ENCODE measurements at regions not wholly inside any gene's neighbourhood (a gene's known extent, or its start where the extent isn't known, plus 50 kb on each side); places are given as distances from the start of the nearest gene placed in this dataset.

DNA sequence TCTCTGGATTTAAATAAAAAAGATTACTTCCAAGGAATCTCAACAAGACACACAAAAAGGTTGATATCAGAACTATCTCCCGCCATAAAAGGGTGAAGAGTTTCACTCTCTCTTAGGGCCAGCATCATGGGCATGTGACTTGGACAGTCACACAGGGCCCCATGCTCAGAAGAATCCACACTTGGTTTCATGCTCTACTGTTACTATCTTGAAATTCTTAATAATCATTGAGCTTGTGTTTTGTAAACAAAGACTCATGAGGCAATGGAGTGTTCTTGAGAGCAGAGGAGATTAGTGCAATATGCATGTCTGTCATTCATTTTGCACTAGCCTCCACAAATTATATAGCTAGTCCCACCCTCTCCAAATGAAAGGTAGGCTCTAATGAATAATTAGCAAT, 58.4 kb downstream of the HMHB1 start:
- intact Hi-C loops (cut with micrococcal nuclease; ENCODE audit: unreplicated experiment) = loop anchor here (5.0 to 10.0 kb wide), 2 partner anchors 97 to 274 kb away; no protein-coding TSS in a partner anchor
- POLR2A ChIA-PET (ENCODE audit: unreplicated experiment) = no interaction called here
- 0 out of 2 replicates have a peak, but pooled peaks cover 3% of the 10 kb centered on the region for H3K9me3 ChIP-seq (ENCODE audit: insufficient read depth, low read depth)
- H4K20me1 ChIP-seq (ENCODE audit: insufficient read depth) = no peaks in the 10 kb centered on the region
- no peak overlapping the region for H3K4me2 ChIP-seq
- no peak overlapping the region for H3K27ac ChIP-seq
- no peaks in the 10 kb centered on the region for H3K36me3 ChIP-seq (ENCODE audit: low read depth)
- TF ChIP-seq, protein P1, sequence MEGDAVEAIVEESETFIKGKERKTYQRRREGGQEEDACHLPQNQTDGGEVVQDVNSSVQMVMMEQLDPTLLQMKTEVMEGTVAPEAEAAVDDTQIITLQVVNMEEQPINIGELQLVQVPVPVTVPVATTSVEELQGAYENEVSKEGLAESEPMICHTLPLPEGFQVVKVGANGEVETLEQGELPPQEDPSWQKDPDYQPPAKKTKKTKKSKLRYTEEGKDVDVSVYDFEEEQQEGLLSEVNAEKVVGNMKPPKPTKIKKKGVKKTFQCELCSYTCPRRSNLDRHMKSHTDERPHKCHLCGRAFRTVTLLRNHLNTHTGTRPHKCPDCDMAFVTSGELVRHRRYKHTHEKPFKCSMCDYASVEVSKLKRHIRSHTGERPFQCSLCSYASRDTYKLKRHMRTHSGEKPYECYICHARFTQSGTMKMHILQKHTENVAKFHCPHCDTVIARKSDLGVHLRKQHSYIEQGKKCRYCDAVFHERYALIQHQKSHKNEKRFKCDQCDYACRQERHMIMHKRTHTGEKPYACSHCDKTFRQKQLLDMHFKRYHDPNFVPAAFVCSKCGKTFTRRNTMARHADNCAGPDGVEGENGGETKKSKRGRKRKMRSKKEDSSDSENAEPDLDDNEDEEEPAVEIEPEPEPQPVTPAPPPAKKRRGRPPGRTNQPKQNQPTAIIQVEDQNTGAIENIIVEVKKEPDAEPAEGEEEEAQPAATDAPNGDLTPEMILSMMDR (conservative IDR thresholded peaks at IDR 0.05) = no peak
- TF ChIP-seq EZH2 (IDR thresholded peaks at IDR 0.05; ENCODE audit: low read depth) = no peak
- H3K79me2 ChIP-seq (ENCODE audit: low read depth) = no peaks in the 10 kb centered on the region
- no peak overlapping the region for H2AFZ ChIP-seq
- no peak for DNase-seq
- no peak overlapping the region for H3K4me3 ChIP-seq
- peaks cover 14% of the 10 kb centered on the region; the same call in 1 of the 2 replicates for H3K4me1 ChIP-seq (replicated peaks; ENCODE audit: insufficient read depth)
- BruUV-seq (replicated peaks) = no TSS peak
- H3K9me2 ChIP-seq (ENCODE audit: insufficient read depth) = no peaks in the 10 kb centered on the region; the same call in 1 of the 2 replicates
- CTCF ChIA-PET = no interaction called here
- no peaks in the 10 kb centered on the region for H3K27me3 ChIP-seq (ENCODE audit: insufficient read depth, low read depth)
- peaks cover 5% of the 10 kb centered on the region; the same call in 1 of the 2 replicates for H3F3A ChIP-seq (ENCODE audit: insufficient read depth, low read depth)

DNA sequence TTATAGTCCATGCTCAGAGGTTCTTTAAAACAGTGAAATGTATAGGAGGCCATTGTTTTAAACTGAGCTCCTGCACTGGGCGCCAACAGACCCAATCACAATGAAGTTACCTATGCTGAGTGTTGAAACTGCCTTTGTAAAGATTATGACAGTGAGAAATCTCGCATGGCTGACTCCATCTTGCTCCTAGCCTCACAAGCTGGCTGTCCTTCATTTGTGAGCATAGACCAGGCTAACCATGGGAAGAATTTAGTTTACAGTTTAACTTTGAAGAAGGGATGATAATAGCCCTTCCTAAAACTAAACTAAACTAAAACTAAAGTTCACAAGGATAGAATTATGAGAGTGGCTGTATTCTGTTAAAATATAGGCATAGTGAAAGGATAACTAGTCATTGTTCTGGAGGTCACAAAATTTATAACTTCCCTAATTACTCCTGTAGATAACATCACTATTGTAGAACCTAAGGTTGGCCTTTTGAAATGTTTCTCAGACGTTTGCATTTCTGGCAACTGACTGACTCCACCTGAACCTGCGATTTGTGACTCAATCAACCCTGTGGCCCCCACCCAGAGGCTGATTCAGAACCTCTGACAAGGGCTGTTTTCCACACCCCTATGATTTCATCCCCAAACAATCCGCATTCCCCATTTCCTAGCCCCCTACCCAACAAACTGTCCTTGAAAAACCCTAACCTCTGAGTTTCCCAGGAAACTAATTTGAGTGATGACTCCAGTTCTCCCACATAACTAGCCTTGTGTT, 59.1 kb downstream of the HMHB1 start:
- intact Hi-C loops (cut with micrococcal nuclease; ENCODE audit: unreplicated experiment) = loop anchor here (5.0 to 10.0 kb wide), 2 partner anchors 96 to 274 kb away; no protein-coding TSS in a partner anchor

DNA sequence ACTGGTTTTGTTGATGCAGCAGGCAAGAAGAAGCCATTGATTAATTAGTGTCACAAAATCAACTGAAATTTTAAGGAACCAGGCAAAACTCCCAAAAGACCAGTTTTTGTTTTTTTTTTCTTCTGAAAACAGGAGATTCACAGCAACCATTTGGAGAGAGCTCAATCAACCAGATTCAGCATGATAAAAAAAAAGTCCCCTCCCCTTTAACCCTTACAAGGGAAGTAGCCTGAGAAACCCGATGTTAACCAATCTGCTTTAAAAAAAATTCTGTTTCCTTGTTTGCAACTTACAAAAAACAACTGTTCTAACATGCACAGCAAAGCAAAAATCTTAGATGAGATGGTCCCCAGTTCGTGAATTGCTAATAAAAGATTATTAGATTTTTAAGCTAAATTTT, 59.7 kb downstream of the HMHB1 start:
- no peak for TF ChIP-seq EZH2 (IDR thresholded peaks at IDR 0.05; ENCODE audit: low read depth)
- TF ChIP-seq, protein P1 (conservative IDR thresholded peaks at IDR 0.05) = no peak
- Histone ChIP-seq H3K4me3 (no peak overlapping the region), H4K20me1 (ENCODE audit: insufficient read depth) (no peaks in the 10 kb centered on the region), H3K9me3 (ENCODE audit: insufficient read depth, low read depth) (0 out of 2 replicates have a peak, but pooled peaks cover 3% of the 10 kb centered on the region), H3F3A (ENCODE audit: insufficient read depth, low read depth) (peaks cover 5% of the 10 kb centered on the region; the same call in 1 of the 2 replicates), H3K4me2 (peak overlapping the region; percentile 30; the same call in 1 of the 2 replicates), H3K79me2 (ENCODE audit: low read depth) (no peaks in the 10 kb centered on the region), H3K36me3 (ENCODE audit: low read depth) (no peaks in the 10 kb centered on the region), H3K27me3 (ENCODE audit: insufficient read depth, low read depth) (no peaks in the 10 kb centered on the region), H3K4me1 (replicated peaks; ENCODE audit: insufficient read depth) (peaks cover 14% of the 10 kb centered on the region; the same call in 1 of the 2 replicates), H3K27ac (peak overlapping the region; percentile 45), H2AFZ (peak overlapping the region; percentile 34; the same call in 1 of the 2 replicates), H3K9me2 (ENCODE audit: insufficient read depth) (no peaks in the 10 kb centered on the region; the same call in 1 of the 2 replicates)
- BruUV-seq (replicated peaks) = no TSS peak
- DNase-seq = no peak
- POLR2A ChIA-PET (ENCODE audit: unreplicated experiment) = interaction anchor here (0.6 kb wide), 1 partner anchor 467 kb away, joined by 21 read pairs; no protein-coding TSS in a partner anchor
- CTCF ChIA-PET = interaction anchor here (0.7 kb wide), 1 partner anchor 96 kb away, joined by 3 read pairs; no protein-coding TSS in a partner anchor
- intact Hi-C loops (cut with micrococcal nuclease; ENCODE audit: unreplicated experiment) = loop anchor here (5.0 to 10.0 kb wide), 2 partner anchors 96 to 273 kb away; no protein-coding TSS in a partner anchor

More for the DNA sequence above, 59.1 kb downstream of the HMHB1 start:
- H3K4me1 ChIP-seq (replicated peaks; ENCODE audit: insufficient read depth) = peaks cover 14% of the 10 kb centered on the region; the same call in 1 of the 2 replicates
- POLR2A ChIA-PET (ENCODE audit: unreplicated experiment) = no interaction called here
- H3K4me2 ChIP-seq = peak overlapping the region; percentile 30; the same call in 1 of the 2 replicates
- H3K27ac ChIP-seq = peak overlapping the region; percentile 45
- H3K9me2 ChIP-seq (ENCODE audit: insufficient read depth) = no peaks in the 10 kb centered on the region; the same call in 1 of the 2 replicates
- peaks cover 5% of the 10 kb centered on the region; the same call in 1 of the 2 replicates for H3F3A ChIP-seq (ENCODE audit: insufficient read depth, low read depth)
- no peaks in the 10 kb centered on the region for H4K20me1 ChIP-seq (ENCODE audit: insufficient read depth)
- H3K4me3 ChIP-seq = no peak overlapping the region
- no peaks in the 10 kb centered on the region for H3K79me2 ChIP-seq (ENCODE audit: low read depth)
- peak; percentile 35 to 38 for DNase-seq
- TSS peak; percentile 3 for BruUV-seq (replicated peaks)
- TF ChIP-seq, protein P1 (conservative IDR thresholded peaks at IDR 0.05) = no peak
- no peak for TF ChIP-seq EZH2 (IDR thresholded peaks at IDR 0.05; ENCODE audit: low read depth)
- H2AFZ ChIP-seq = peak overlapping the region; percentile 34; the same call in 1 of the 2 replicates
- H3K27me3 ChIP-seq (ENCODE audit: insufficient read depth, low read depth) = no peaks in the 10 kb centered on the region
- H3K36me3 ChIP-seq (ENCODE audit: low read depth) = no peaks in the 10 kb centered on the region
- CTCF ChIA-PET = interaction anchor here (0.7 kb wide), 1 partner anchor 96 kb away, joined by 3 read pairs; no protein-coding TSS in a partner anchor
- 0 out of 2 replicates have a peak, but pooled peaks cover 3% of the 10 kb centered on the region for H3K9me3 ChIP-seq (ENCODE audit: insufficient read depth, low read depth)

Data from PC-9 (cell line).